Loucy (cell line): ENCODE measurements at regions not wholly inside any gene's neighbourhood (a gene's known extent, or its start where the extent isn't known, plus 50 kb on each side); places are given as distances from the start of the nearest gene placed in this dataset.
"Not testable (repeated sequence)": the region's sequence is repeated elsewhere in the genome, so short reads cannot be mapped to it uniquely, and the experiment has no call there.

Experiments used
- EZH2phosphoT487 ChIP-seq: fragments of 200-600 bp; IDR thresholded peaks from 2 replicates; pipeline ENCODE4 v1.6.1; 2018; ENCODE audit warnings: antibody characterized with exemption, mild to moderate bottlenecking, moderate library complexity, borderline replicate concordance
- TF ChIP-seq, protein P1 (sequence below): fragments of 200-600 bp; sonication (generic); conservative IDR thresholded peaks from 2 replicates; pipeline ENCODE4 v1.5.1; 2014; ENCODE audit warnings: mild to moderate bottlenecking, antibody characterized with exemption, low read length

DNA sequence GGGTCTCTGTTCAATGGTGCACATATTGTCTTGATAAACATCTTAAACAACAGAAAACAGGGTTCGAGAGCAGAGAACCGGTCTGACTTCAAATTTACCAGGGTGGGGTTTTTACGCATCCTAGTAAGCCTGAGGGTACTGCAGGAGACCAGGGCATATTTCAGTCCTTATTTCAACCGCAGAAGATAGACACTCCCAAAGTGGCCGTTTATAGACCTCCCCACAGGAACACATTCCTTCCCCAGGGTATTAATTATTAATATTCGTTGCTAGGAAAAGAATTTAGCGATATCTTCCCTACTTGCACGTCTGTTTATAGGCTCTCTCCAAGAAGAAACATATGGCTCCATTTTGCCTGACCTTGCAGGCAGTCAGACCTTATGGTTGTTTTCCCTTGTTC lies 1063.2 kb downstream of the DNAJB9 start:
- TF ChIP-seq, protein P1, sequence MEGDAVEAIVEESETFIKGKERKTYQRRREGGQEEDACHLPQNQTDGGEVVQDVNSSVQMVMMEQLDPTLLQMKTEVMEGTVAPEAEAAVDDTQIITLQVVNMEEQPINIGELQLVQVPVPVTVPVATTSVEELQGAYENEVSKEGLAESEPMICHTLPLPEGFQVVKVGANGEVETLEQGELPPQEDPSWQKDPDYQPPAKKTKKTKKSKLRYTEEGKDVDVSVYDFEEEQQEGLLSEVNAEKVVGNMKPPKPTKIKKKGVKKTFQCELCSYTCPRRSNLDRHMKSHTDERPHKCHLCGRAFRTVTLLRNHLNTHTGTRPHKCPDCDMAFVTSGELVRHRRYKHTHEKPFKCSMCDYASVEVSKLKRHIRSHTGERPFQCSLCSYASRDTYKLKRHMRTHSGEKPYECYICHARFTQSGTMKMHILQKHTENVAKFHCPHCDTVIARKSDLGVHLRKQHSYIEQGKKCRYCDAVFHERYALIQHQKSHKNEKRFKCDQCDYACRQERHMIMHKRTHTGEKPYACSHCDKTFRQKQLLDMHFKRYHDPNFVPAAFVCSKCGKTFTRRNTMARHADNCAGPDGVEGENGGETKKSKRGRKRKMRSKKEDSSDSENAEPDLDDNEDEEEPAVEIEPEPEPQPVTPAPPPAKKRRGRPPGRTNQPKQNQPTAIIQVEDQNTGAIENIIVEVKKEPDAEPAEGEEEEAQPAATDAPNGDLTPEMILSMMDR, result not testable (repeated sequence)
- TF ChIP-seq EZH2phosphoT487, result not testable (repeated sequence)
